ENCODE measurements at regions not wholly inside any gene's neighbourhood (a gene's known extent, or its start where the extent isn't known, plus 50 kb on each side); places are given as distances from the start of the nearest gene placed in this dataset.
"Not testable (repeated sequence)": the region's sequence is repeated elsewhere in the genome, so short reads cannot be mapped to it uniquely, and the experiment has no call there.

GRCh38 chr10:56222237-56222636 lies 138.8 kb downstream of the ZWINT start:
- POLR2A ChIA-PET, result no interaction called here
- no peak overlapping the region for H3K4me3 ChIP-seq (ENCODE audit: low read depth, low read length)
- no peak for TF ChIP-seq CTCF (IDR thresholded peaks at IDR 0.05; ENCODE audit: insufficient read depth, low read length, missing control alignments)
- no peak for DNase-seq (ENCODE audit: low read depth, low spot score)
- CTCF ChIA-PET, result no interaction called here

- no peak overlapping the region for H3K4me3 ChIP-seq (ENCODE audit: low read depth, low read length)
- POLR2A ChIA-PET, result no interaction called here
- no peak for TF ChIP-seq CTCF (IDR thresholded peaks at IDR 0.05; ENCODE audit: insufficient read depth, low read length, missing control alignments)
- no peak for DNase-seq (ENCODE audit: low read depth, low spot score)
- CTCF ChIA-PET, result no interaction called here
Measured at GRCh38 chr10:56212951-56213350, 148.1 kb downstream of the ZWINT start.

DNA sequence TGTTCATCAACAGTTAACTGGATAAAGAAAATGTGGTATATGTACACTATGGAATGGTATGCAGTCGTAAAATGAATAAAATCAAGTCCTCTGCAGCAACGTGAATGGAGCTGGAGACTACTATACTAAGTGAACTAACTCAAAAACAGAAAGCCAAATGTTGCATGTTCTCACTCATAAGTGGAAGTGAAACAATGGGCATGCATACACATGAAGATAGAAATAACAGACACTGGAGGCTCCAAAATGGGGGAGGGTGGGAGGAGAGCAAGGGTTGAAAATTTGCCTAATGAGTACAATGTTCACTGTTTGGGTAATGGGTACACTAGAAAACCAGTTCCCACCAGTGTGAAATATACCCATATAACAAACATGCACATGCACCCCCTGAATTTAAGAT lies 179.5 kb downstream of the ZWINT start:
- DNase-seq (ENCODE audit: low read depth, low spot score), result no peak
- H3K4me3 ChIP-seq (ENCODE audit: low read depth, low read length), result no peak overlapping the region
- CTCF ChIA-PET, result no interaction called here
- POLR2A ChIA-PET, result no interaction called here
- TF ChIP-seq CTCF (IDR thresholded peaks at IDR 0.05; ENCODE audit: insufficient read depth, low read length, missing control alignments), result no peak

DNA sequence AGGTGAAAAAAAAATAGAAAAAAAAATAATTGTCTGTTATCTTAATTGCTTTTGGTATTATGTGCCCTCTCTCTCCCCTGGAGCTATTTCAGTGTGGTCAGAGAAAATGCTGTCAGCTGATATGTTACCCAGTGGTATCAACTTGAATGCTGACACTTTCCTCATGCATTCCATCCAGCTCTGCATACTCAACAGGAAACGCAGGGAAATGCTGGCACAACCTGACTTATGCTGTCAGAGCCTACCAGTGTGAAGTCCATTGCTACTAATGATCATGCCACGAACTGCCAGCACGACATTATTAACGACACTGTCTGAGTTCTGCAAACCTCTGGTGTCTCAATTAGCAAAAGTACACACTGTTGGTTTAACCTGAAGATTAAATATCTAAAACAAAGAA lies 182.8 kb downstream of the ZWINT start:
- CTCF ChIA-PET, result no interaction called here

GRCh38 chr10:56155091-56155513 lies 206.0 kb downstream of the ZWINT start:
- CTCF ChIA-PET; H3K4me3 ChIP-seq (ENCODE audit: low read depth, low read length); DNase-seq (ENCODE audit: low read depth, low spot score); POLR2A ChIA-PET: not testable (repeated sequence)

More for the DNA sequence above, 182.8 kb downstream of the ZWINT start:
- no peak overlapping the region for H3K4me3 ChIP-seq (ENCODE audit: low read depth, low read length)
- no peak for DNase-seq (ENCODE audit: low read depth, low spot score)
- no peak for TF ChIP-seq CTCF (IDR thresholded peaks at IDR 0.05; ENCODE audit: insufficient read depth, low read length, missing control alignments)
- POLR2A ChIA-PET, result no interaction called here

DNA sequence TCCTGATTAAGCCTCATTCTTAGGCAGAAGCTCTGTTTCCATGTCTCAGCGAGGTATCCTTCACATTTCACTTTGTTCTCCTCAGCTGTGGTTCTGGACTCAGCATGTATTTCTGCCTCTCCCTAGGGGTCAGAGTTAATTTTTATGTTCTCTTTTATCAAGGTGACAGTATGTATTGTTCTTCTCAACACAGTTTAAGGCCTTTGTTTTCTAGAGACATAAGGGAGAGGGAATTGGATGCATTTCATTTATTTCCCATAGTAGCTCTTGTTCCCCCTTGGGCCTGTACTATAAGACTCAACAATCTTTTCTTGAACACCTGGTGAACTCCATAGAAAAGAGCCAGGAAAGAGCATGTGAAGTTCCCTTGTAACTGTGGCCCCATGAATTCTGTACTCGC lies 214.3 kb downstream of the ZWINT start:
- no peak overlapping the region for H3K4me3 ChIP-seq (ENCODE audit: low read depth, low read length)
- DNase-seq (ENCODE audit: low read depth, low spot score), result no peak
- CTCF ChIA-PET, result no interaction called here
- POLR2A ChIA-PET, result no interaction called here
- no peak for TF ChIP-seq CTCF (IDR thresholded peaks at IDR 0.05; ENCODE audit: insufficient read depth, low read length, missing control alignments)

DNA sequence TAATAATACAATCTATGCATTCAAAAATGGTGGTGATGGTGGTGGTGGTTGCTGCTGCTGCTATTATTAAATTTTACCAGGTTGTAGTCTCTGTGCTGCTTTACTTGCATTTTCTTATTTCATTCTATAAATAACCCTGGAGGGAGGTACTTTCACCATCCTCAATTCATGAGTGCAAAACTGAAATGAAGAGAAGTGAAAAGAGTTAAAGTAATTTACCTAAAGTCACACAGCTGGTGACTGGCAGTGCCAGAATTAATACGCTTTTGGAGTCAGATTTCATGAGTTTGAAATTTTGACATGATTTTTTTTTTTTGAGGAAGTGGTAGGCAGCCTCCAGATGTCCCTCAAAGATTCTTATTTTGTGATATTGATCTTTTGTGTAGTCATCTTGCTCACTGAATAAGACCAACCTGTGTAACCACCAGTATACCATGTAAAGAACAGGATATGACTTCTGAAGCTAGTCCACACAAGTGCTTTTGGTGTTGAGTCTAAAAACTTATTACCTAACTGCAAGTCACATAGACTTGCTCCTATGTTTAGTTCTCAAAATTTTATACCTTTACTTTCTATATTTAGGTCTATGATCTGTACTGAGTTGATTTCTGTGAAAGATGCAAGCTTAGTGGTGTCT lies 218.8 kb downstream of the ZWINT start:
- DNase-seq (ENCODE audit: low read depth, low spot score), result no peak
- CTCF ChIA-PET, result no interaction called here
- no peak for TF ChIP-seq CTCF (IDR thresholded peaks at IDR 0.05; ENCODE audit: insufficient read depth, low read length, missing control alignments)
- POLR2A ChIA-PET, result no interaction called here
- no peak overlapping the region for H3K4me3 ChIP-seq (ENCODE audit: low read depth, low read length)

Measured in AG04449 (cell line).